A549 (cell line): ENCODE measurements at regions not wholly inside any gene's neighbourhood (a gene's known extent, or its start where the extent isn't known, plus 50 kb on each side); places are given as distances from the start of the nearest gene placed in this dataset.

Experiments
- CBX2 ChIP-seq: fragments of 200-600 bp; sonication (generic); IDR thresholded peaks from 2 replicates; pipeline ENCODE4 v1.6.1; 2016; ENCODE audit warnings: low read depth, mild to moderate bottlenecking, borderline replicate concordance
- CTCF ChIP-seq: fragments of >200 bp; sonication (Bioruptor Twin); formaldehyde crosslinking; IDR thresholded peaks from 3 replicates; pipeline ENCODE4 v1.5.1; 2016
- EHMT2 ChIP-seq: fragments of 200-600 bp; sonication (generic); IDR thresholded peaks from 2 replicates; pipeline ENCODE4 v1.6.1; 2016; ENCODE audit warnings: antibody characterized with exemption, low read depth, mild to moderate bottlenecking, moderate library complexity
- EP300 ChIP-seq, 2 experiments: fragments of >200 bp; sonication (Bioruptor Twin); formaldehyde crosslinking; IDR thresholded peaks; 2 replicates in 1 of 2; 3 replicates in 1 of 2; pipeline ENCODE4 v1.6.1; 2016 to 2017
- KDM5A ChIP-seq: fragments of 200-600 bp; sonication (generic); IDR thresholded peaks from 2 replicates; pipeline ENCODE4 v1.6.1; 2016; ENCODE audit warnings: antibody characterized with exemption, mild to moderate bottlenecking
- MAZ ChIP-seq: fragments of 150-350 bp; IDR thresholded peaks from 2 replicates; pipeline ENCODE4 v1.6.1; 2014; ENCODE audit warnings: antibody characterized with exemption, low read depth, low read length, borderline replicate concordance
- NR3C1 ChIP-seq: fragments of >200 bp; sonication (Bioruptor Twin); formaldehyde crosslinking; IDR thresholded peaks from 3 replicates; pipeline ENCODE4 v1.6.1; 2017
- POLR2A ChIP-seq: IDR thresholded peaks from 2 replicates; pipeline ENCODE4 v1.6.1; 2012; ENCODE audit warnings: mild to moderate bottlenecking, low read length
- RAD21 ChIP-seq, 2 experiments: fragments of >200 bp in 1 of 2; sonication (Bioruptor Twin) in 1 of 2; formaldehyde crosslinking in 1 of 2; IDR thresholded peaks in 1 of 2; conservative IDR thresholded peaks in 1 of 2; 2 replicates in 1 of 2; 3 replicates in 1 of 2; pipeline ENCODE4 v1.6.1; 2012 to 2018; ENCODE audit warnings: inconsistent platforms in 1 of 2
- RCOR1 ChIP-seq: fragments of 150-350 bp; IDR thresholded peaks from 2 replicates; pipeline ENCODE4 v1.6.1; 2014; ENCODE audit warnings: antibody characterized with exemption, low read length, low read depth
- SREBF2 ChIP-seq: fragments of 450-650 bp; IDR thresholded peaks from 2 replicates; pipeline ENCODE4 v1.6.1; 2014; ENCODE audit warnings: mild to moderate bottlenecking, moderate library complexity
- ZFP36 ChIP-seq: fragments of 450-650 bp; IDR thresholded peaks from 2 replicates; pipeline ENCODE4 v1.6.1; 2014; ENCODE audit warnings: borderline replicate concordance; ENCODE audit not compliant: partially characterized antibody
- ZSCAN20 ChIP-seq: fragments of 250-450 bp; sonication (Bioruptor Pico); IDR thresholded peaks from 2 replicates; pipeline ENCODE4 v1.8.0; 2022; ENCODE audit warnings: mild to moderate bottlenecking, moderate library complexity

DNA sequence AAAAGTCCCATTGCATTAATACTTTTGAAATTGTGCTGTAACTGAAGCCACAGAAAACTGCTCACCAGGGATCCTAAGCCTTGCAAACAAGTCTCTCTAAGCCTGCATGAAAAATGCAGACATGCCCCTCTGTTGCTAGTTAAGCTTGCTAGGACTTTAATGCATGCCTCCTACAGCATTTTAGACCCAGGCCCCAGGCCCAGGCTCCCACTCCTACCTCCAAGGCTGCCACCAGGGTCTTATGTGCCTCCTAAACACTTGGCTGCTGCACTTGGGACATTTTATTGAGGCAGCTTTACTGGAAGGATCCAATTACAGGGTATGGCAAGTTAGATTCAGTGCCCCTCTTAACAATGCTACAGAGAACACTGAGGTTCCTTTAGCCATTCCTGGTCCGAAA is 467.3 kb upstream of the CLINT1 start:
- no peak for TF ChIP-seq EHMT2
- no peak for TF ChIP-seq CTCF
- TF ChIP-seq MAZ: no peak
- TF ChIP-seq KDM5A: no peak
- TF ChIP-seq ZFP36: no peak
- TF ChIP-seq EP300 (IDR thresholded peaks at IDR 0.05): no peak
- TF ChIP-seq RCOR1: no peak
- TF ChIP-seq SREBF2: no peak
- TF ChIP-seq NR3C1: no peak
- no peak for TF ChIP-seq CBX2
- TF ChIP-seq ZSCAN20 (CRISPR knock-in tag): no peak
- no peak for TF ChIP-seq RAD21 (conservative IDR thresholded peaks at IDR 0.05 in 1 of 2, IDR thresholded peaks at IDR 0.05 in 1 of 2)
- no peak for TF ChIP-seq POLR2A
